ENCODE measurements at regions not wholly inside any gene's neighbourhood (a gene's known extent, or its start where the extent isn't known, plus 50 kb on each side); places are given as distances from the start of the nearest gene placed in this dataset.

DNA sequence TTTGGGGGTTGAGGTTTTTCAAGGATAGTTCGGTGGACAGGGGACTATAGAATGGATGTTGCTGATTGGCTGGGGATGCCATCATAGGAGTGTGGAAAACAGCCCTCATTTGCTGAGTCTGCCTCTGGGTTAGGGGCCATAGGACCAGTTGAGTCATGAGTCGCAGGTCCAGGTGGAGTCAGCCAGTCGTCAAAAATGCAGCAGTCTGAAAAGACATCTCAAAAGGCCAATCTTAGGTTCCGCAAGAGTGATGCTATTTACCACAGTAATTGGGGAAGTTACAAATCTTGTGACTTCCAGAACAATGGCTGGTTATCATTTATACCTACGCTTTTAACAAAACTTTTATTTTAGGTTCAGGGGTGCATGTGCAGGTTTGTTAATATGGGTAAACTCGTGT is 276.0 kb upstream of the DMRT1 start:
- intact Hi-C loops (cut with micrococcal nuclease), result no loop called here
- Mint-ChIP-seq H3K27me3 (peaks cover 1% of the 10 kb centered on the region), H3K4me3 (no peak overlapping the region), H3K9me3 (no peaks in the 10 kb centered on the region), H3K27ac (no peak overlapping the region), H3K36me3 (ENCODE audit: low read depth) (peaks cover 8% of the 10 kb centered on the region), H3K4me1 (ENCODE audit: low read depth) (no peaks in the 10 kb centered on the region)
- ChIA-PET CTCF (no interaction called here), POLR2A (no interaction called here)
- TF ChIP-seq, protein P1, sequence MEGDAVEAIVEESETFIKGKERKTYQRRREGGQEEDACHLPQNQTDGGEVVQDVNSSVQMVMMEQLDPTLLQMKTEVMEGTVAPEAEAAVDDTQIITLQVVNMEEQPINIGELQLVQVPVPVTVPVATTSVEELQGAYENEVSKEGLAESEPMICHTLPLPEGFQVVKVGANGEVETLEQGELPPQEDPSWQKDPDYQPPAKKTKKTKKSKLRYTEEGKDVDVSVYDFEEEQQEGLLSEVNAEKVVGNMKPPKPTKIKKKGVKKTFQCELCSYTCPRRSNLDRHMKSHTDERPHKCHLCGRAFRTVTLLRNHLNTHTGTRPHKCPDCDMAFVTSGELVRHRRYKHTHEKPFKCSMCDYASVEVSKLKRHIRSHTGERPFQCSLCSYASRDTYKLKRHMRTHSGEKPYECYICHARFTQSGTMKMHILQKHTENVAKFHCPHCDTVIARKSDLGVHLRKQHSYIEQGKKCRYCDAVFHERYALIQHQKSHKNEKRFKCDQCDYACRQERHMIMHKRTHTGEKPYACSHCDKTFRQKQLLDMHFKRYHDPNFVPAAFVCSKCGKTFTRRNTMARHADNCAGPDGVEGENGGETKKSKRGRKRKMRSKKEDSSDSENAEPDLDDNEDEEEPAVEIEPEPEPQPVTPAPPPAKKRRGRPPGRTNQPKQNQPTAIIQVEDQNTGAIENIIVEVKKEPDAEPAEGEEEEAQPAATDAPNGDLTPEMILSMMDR (IDR thresholded peaks at IDR 0.05), result no peak
- DNase-seq (no peak), ATAC-seq (no peak)

DNA sequence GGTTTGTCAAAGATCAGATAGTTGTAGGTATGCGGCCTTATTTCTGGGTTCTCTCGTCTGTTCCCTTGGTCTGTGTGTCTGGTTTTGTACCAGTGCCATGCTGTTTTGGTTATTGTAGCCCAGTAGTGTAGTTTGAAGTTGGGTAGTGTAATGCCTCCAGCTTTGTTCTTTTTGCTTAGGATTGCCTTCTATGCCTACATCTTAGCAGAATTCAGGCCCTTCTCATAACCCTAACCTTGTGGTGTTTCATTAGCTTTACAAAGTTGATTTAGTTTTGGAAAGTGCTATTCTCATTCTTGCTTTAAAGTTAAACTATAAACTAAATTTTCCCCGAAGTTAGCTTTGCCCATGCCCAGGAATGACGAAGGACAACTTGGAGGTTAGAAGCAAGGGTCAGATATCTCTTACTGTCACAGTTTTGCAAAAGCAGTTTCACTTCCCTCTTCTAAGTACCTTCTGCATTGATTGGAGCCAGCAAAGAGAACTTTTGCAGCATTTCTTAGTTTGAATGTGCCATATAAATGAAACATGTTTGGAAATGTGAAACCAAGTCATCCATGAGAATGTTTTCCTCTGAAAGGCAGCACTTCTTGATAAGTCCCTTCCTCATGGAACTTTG is 274.3 kb upstream of the DMRT1 start:
- intact Hi-C loops (cut with micrococcal nuclease), result no loop called here
- Mint-ChIP-seq H3K27ac (no peak overlapping the region), H3K4me3 (no peak overlapping the region), H3K9me3 (no peaks in the 10 kb centered on the region), H3K27me3 (peaks cover 1% of the 10 kb centered on the region), H3K36me3 (ENCODE audit: low read depth) (peaks cover 8% of the 10 kb centered on the region), H3K4me1 (ENCODE audit: low read depth) (no peaks in the 10 kb centered on the region)
- POLR2A ChIA-PET, result no interaction called here
- CTCF ChIA-PET, result no interaction called here
- no peak for ATAC-seq
- TF ChIP-seq, protein P1 (IDR thresholded peaks at IDR 0.05), result no peak
- DNase-seq, result no peak

DNA sequence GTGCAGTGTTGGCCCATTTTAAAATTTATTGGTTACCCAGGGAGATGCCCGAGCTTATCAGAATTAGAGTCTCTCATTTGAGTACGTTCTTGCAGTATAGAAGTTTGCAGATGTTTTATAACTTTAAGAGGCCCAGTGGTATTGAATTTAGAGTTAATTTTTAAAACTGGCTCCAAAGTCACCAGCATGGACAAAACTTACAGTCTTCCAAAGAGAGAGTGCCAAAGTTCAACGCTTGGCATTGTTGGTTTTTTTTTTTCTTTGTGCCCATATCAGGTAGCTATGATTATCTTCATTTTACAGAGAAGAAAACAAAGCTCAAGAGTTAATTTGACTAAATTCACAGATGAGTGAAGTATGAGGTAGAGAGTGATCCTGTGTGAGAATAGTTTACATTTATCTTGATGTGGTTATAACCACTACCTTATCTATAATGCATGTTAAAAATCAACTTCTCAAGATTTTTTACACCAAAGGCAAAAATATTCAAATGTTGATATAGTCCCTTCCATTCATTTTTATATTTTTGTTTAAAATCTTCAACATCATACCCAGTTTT is 273.7 kb upstream of the DMRT1 start:
- CTCF ChIA-PET, result no interaction called here
- POLR2A ChIA-PET, result no interaction called here
- Mint-ChIP-seq H3K4me3 (no peak overlapping the region), H3K9me3 (no peaks in the 10 kb centered on the region), H3K27me3 (peaks cover 1% of the 10 kb centered on the region), H3K27ac (no peak overlapping the region), H3K4me1 (ENCODE audit: low read depth) (no peaks in the 10 kb centered on the region), H3K36me3 (ENCODE audit: low read depth) (peaks cover 8% of the 10 kb centered on the region)
- ATAC-seq, result no peak
- TF ChIP-seq, protein P1 (IDR thresholded peaks at IDR 0.05), result no peak
- no peak for DNase-seq
- intact Hi-C loops (cut with micrococcal nuclease), result no loop called here

DNA sequence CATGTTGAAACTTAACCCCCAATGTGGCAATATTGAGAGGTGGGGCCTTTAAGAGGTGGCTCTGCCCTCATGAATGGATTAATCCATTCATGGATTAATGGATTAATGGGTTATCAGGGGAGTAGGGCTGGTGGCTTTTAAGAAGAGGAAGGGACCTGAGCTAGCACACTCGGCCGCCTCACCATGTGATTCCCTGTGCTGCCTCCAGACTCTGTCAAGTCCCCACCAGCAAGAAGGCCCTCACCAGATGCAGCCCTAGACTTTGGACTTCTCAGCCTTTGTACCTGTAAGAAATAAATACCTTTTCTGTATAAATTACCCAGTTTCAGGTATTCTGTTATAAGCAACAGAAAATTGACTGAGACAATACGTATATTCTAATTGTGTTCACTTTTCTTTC is 272.2 kb upstream of the DMRT1 start:
- Mint-ChIP-seq H3K27me3 (peaks cover 1% of the 10 kb centered on the region), H3K4me3 (no peak overlapping the region), H3K36me3 (ENCODE audit: low read depth) (peaks cover 8% of the 10 kb centered on the region), H3K27ac (no peak overlapping the region), H3K4me1 (ENCODE audit: low read depth) (no peaks in the 10 kb centered on the region), H3K9me3 (no peaks in the 10 kb centered on the region)
- intact Hi-C loops (cut with micrococcal nuclease), result no loop called here
- ChIA-PET POLR2A (no interaction called here), CTCF (no interaction called here)
- ATAC-seq, result no peak
- no peak for DNase-seq
- TF ChIP-seq, protein P1 (IDR thresholded peaks at IDR 0.05), result no peak

DNA sequence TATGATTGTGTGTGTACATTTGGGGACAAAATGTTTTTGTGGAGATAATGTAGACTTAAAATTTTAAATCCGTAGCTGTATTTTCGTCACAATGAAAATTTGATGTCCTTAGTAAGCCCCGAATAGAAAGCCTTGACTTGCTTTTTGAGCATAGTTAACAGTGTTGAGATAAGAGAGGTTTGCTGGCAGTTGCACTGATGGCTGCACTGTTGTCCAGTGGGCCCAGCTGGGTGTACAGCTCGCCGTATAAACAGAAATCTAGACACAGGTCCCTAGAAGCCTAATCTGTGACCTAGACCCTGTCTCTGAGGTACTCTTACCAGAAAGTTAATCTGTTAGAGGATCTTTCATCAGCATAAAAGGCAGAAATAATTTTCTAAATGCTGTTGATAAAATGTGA is 271.3 kb upstream of the DMRT1 start:
- no peaks in the 10 kb centered on the region for H3K4me1 Mint-ChIP-seq (ENCODE audit: low read depth)

More for the DNA sequence above, 271.3 kb upstream of the DMRT1 start:
- POLR2A ChIA-PET, result no interaction called here
- ATAC-seq, result no peak
- DNase-seq, result no peak
- Mint-ChIP-seq H3K36me3 (ENCODE audit: low read depth) (peaks cover 7% of the 10 kb centered on the region), H3K4me3 (no peak overlapping the region), H3K9me3 (no peaks in the 10 kb centered on the region), H3K27me3 (peaks cover 1% of the 10 kb centered on the region), H3K27ac (no peak overlapping the region)
- TF ChIP-seq, protein P1 (IDR thresholded peaks at IDR 0.05), result no peak
- intact Hi-C loops (cut with micrococcal nuclease), result no loop called here
- CTCF ChIA-PET, result no interaction called here

Measured in activated CD8-positive, alpha-beta T cell treated with anti-CD3 and anti-CD28 coated beads for 36 hours (primary cell).